Neural cell (in vitro differentiated cells): ENCODE measurements at regions not wholly inside any gene's neighbourhood (a gene's known extent, or its start where the extent isn't known, plus 50 kb on each side); places are given as distances from the start of the nearest gene placed in this dataset.

Experiments used
- H2AFZ ChIP-seq: fragments of 200-600, 300-800 bp; sonication (generic), shearing (Covaris generic); 2 replicates; pipeline ENCODE4 v1.6.0; 2014; ENCODE audit warnings: low read depth, mild to moderate bottlenecking, antibody characterized with exemption, low read length, moderate library complexity
- H3F3A ChIP-seq: fragments of 200-600 bp; shearing (Covaris generic); 2 replicates; pipeline ENCODE4 v1.6.1; 2016; ENCODE audit warnings: mild to moderate bottlenecking, moderate library complexity, mixed read lengths, antibody characterized with exemption, low read length; ENCODE audit not compliant: insufficient read depth, poor library complexity, severe bottlenecking
- H3K27ac ChIP-seq: fragments of 200-600, 300-800 bp; sonication (generic), shearing (Covaris generic); 2 replicates; pipeline ENCODE4 v1.5.1; 2014; ENCODE audit warnings: mild to moderate bottlenecking, low read length, moderate library complexity
- H3K27me3 ChIP-seq: fragments of 300-800, 200-600 bp; sonication (generic), shearing (Covaris generic); 2 replicates; pipeline ENCODE4 v1.6.0; 2014; ENCODE audit warnings: mild to moderate bottlenecking, low read depth, low read length, moderate library complexity; ENCODE audit not compliant: insufficient read depth
- H3K36me3 ChIP-seq: fragments of 300-800, 200-600 bp; sonication (generic), shearing (Covaris generic); 2 replicates; pipeline ENCODE4 v1.5.1; 2014; ENCODE audit warnings: mild to moderate bottlenecking, antibody characterized with exemption, low read length, moderate library complexity; ENCODE audit not compliant: insufficient read depth
- H3K4me2 ChIP-seq: fragments of 300-800, 200-600 bp; sonication (generic), shearing (Covaris generic); 2 replicates; pipeline ENCODE4 v1.6.0; 2014; ENCODE audit warnings: mild to moderate bottlenecking, low read length
- H3K4me3 ChIP-seq: fragments of 300-800, 200-600 bp; sonication (generic), shearing (Covaris generic); 2 replicates; pipeline ENCODE4 v1.5.1; 2014; ENCODE audit warnings: mild to moderate bottlenecking, low read length, moderate library complexity
- H3K79me2 ChIP-seq: fragments of 200-600 bp; shearing (Covaris generic); replicated peaks from 2 replicates; pipeline ENCODE4 v1.6.0; 2014; ENCODE audit warnings: mild to moderate bottlenecking, low read length, moderate library complexity; ENCODE audit not compliant: insufficient read depth
- H3K9ac ChIP-seq: fragments of 300-800, 200-600 bp; sonication (generic), shearing (Covaris generic); 2 replicates; pipeline ENCODE4 v1.6.1; 2016; ENCODE audit warnings: mild to moderate bottlenecking, low read length, mixed read lengths
- H3K9me2 ChIP-seq: fragments of 200-600 bp; shearing (Covaris generic); 2 replicates; pipeline ENCODE4 v1.6.1; 2016; ENCODE audit warnings: mild to moderate bottlenecking, low read length, mixed read lengths; ENCODE audit not compliant: insufficient read depth
- H3K9me3 ChIP-seq: fragments of 200-600, 300-800 bp; sonication (generic), shearing (Covaris generic); 2 replicates; pipeline ENCODE4 v1.6.1; 2016; ENCODE audit warnings: mild to moderate bottlenecking, mixed run types, low read length, moderate library complexity, mixed read lengths
- H4K20me1 ChIP-seq: fragments of 200-600 bp; shearing (Covaris generic); 2 replicates; pipeline ENCODE4 v1.6.1; 2016; ENCODE audit warnings: mild to moderate bottlenecking, mixed run types; ENCODE audit not compliant: insufficient read depth
- CTCF ChIP-seq: fragments of 450-650 bp; IDR thresholded peaks from 2 replicates; pipeline ENCODE4 v1.5.1; 2014; ENCODE audit warnings: antibody characterized with exemption, mild to moderate bottlenecking, moderate library complexity; ENCODE audit not compliant: poor library complexity, severe bottlenecking
- EP300 ChIP-seq: fragments of 450-650 bp; conservative IDR thresholded peaks from 2 replicates; pipeline ENCODE4 v1.6.1; 2014; ENCODE audit warnings: antibody characterized with exemption, mild to moderate bottlenecking, moderate library complexity; ENCODE audit not compliant: poor library complexity, severe bottlenecking
- EZH2 ChIP-seq: fragments of 200-600, 300-800 bp; shearing (Covaris generic), sonication (generic); IDR thresholded peaks from 2 replicates; pipeline ENCODE4 v1.6.1; 2014; ENCODE audit warnings: antibody characterized with exemption, low read length, borderline replicate concordance, mild to moderate bottlenecking; ENCODE audit not compliant: insufficient read depth, poor library complexity, severe bottlenecking
- MXI1 ChIP-seq: fragments of 450-650 bp; conservative IDR thresholded peaks from 2 replicates; pipeline ENCODE4 v1.6.1; 2014; ENCODE audit warnings: antibody characterized with exemption, mild to moderate bottlenecking; ENCODE audit not compliant: poor library complexity, severe bottlenecking
- POLR2AphosphoS5 ChIP-seq: IDR thresholded peaks from 2 replicates; pipeline ENCODE4 v1.6.1; 2012
- RAD21 ChIP-seq: fragments of 450-650 bp; conservative IDR thresholded peaks from 2 replicates; pipeline ENCODE4 v1.6.1; 2014; ENCODE audit warnings: antibody characterized with exemption, mild to moderate bottlenecking, moderate library complexity
- REST ChIP-seq: IDR thresholded peaks from 2 replicates; pipeline ENCODE4 v1.6.1; 2012; ENCODE audit warnings: borderline replicate concordance
- SMC3 ChIP-seq: fragments of 450-650 bp; conservative IDR thresholded peaks from 2 replicates; pipeline ENCODE4 v1.6.1; 2014; ENCODE audit warnings: antibody characterized with exemption, mild to moderate bottlenecking, moderate library complexity; ENCODE audit not compliant: poor library complexity
- TAF1 ChIP-seq: IDR thresholded peaks from 2 replicates; pipeline ENCODE4 v1.6.1; 2012; ENCODE audit warnings: low read depth

GRCh38 chr5:174414315-174414710, 310.1 kb upstream of the MSX2 start:
- H3K9ac ChIP-seq, result no peak overlapping the region
- H3K36me3 ChIP-seq, result no peaks in the 10 kb centered on the region
- no peaks in the 10 kb centered on the region for H3K9me3 ChIP-seq
- H2AFZ ChIP-seq, result no peak overlapping the region
- no peak overlapping the region for H3K4me2 ChIP-seq
- H3K79me2 ChIP-seq, result no peaks in the 10 kb centered on the region
- no peaks in the 10 kb centered on the region for H4K20me1 ChIP-seq
- no peaks in the 10 kb centered on the region for H3K9me2 ChIP-seq
- H3K4me3 ChIP-seq, result no peak overlapping the region
- H3K27ac ChIP-seq, result no peak overlapping the region
- no peaks in the 10 kb centered on the region for H3F3A ChIP-seq
- TF ChIP-seq REST (no peak), EP300 (no peak), TAF1 (no peak), POLR2AphosphoS5 (no peak), RAD21 (no peak), MXI1 (no peak), SMC3 (no peak), CTCF (no peak), EZH2 (no peak)
- H3K27me3 ChIP-seq, result peaks cover 11% of the 10 kb centered on the region

GRCh38 chr5:174418809-174419539, 305.4 kb upstream of the MSX2 start:
- H3K79me2 ChIP-seq, result no peaks in the 10 kb centered on the region
- no peaks in the 10 kb centered on the region for H3K36me3 ChIP-seq
- H3K9ac ChIP-seq, result no peak overlapping the region
- H4K20me1 ChIP-seq, result no peaks in the 10 kb centered on the region
- no peaks in the 10 kb centered on the region for H3F3A ChIP-seq
- H3K27me3 ChIP-seq, result peaks cover 13% of the 10 kb centered on the region
- H3K4me3 ChIP-seq, result peak overlapping the region; percentile 46
- H3K4me2 ChIP-seq, result no peak overlapping the region
- no peaks in the 10 kb centered on the region for H3K9me3 ChIP-seq
- H2AFZ ChIP-seq, result no peak overlapping the region
- no peaks in the 10 kb centered on the region for H3K9me2 ChIP-seq
- no peak overlapping the region for H3K27ac ChIP-seq
- TF ChIP-seq EP300 (no peak), SMC3 (no peak), CTCF (no peak), POLR2AphosphoS5 (no peak), RAD21 (no peak), TAF1 (no peak), EZH2 (no peak), MXI1 (no peak), REST (no peak)
